Keratinocyte (primary cell): ENCODE measurements at regions not wholly inside any gene's neighbourhood (a gene's known extent, or its start where the extent isn't known, plus 50 kb on each side); places are given as distances from the start of the nearest gene placed in this dataset.

Source experiments
- DNase-seq: peaks from one replicate; pipeline ENCODE4 v3.0.0-alpha.2; 2011; ENCODE audit warnings: low read depth, missing footprints, low spot score
- FAIRE-seq: peaks from 2 replicates; lab custom pipeline; 2011; peaks lifted over from hg19 to GRCh38; lab: Jason Lieb, UNC
- H2AFZ ChIP-seq: 2 replicates; pipeline ENCODE4 v1.6.0; 2012; ENCODE audit warnings: low read length, control low read depth, inconsistent platforms; ENCODE audit not compliant: control insufficient read depth
- H3K27ac ChIP-seq: 2 replicates; pipeline ENCODE4 v1.5.1; 2011; ENCODE audit warnings: low read length; ENCODE audit not compliant: control insufficient read depth, insufficient read depth
- H3K27me3 ChIP-seq: 3 replicates; pipeline ENCODE4 v1.6.0; 2011; ENCODE audit warnings: low read length; ENCODE audit not compliant: control insufficient read depth, insufficient read depth; ENCODE audit errors: extremely low read depth
- H3K36me3 ChIP-seq, 2 experiments: 2 replicates in 1 of 2; 3 replicates in 1 of 2; pipeline ENCODE4 v1.5.1; 2011; ENCODE audit warnings: low read length in 2 of 2, mild to moderate bottlenecking in 1 of 2; ENCODE audit not compliant: control insufficient read depth in 2 of 2, insufficient read depth in 2 of 2; ENCODE audit errors: extremely low read depth in 1 of 2
- H3K4me1 ChIP-seq: 3 replicates; pipeline ENCODE4 v1.5.1; 2011; ENCODE audit warnings: low read length; ENCODE audit not compliant: control insufficient read depth, insufficient read depth; ENCODE audit errors: extremely low read depth
- H3K4me2 ChIP-seq: 3 replicates; pipeline ENCODE4 v1.6.0; 2011; ENCODE audit warnings: low read depth, low read length; ENCODE audit not compliant: control insufficient read depth, insufficient read depth; ENCODE audit errors: extremely low read depth
- H3K4me3 ChIP-seq, 3 experiments: fragments of 200-600 bp in 1 of 3; sonication (generic) in 1 of 3; 2 replicates in 2 of 3; 3 replicates in 1 of 3; pipeline ENCODE4 v1.5.1; 2011 to 2016; ENCODE audit warnings: low read length in 3 of 3, mild to moderate bottlenecking in 3 of 3, control low read depth in 2 of 3, inconsistent platforms in 1 of 3, low read depth in 1 of 3, mixed read lengths in 1 of 3, mixed run types in 1 of 3, moderate library complexity in 1 of 3; ENCODE audit not compliant: control insufficient read depth in 2 of 3, insufficient read depth in 2 of 3; ENCODE audit errors: extremely low read depth in 1 of 3
- H3K79me2 ChIP-seq: 2 replicates; pipeline ENCODE4 v1.6.0; 2012; ENCODE audit warnings: low read length; ENCODE audit not compliant: control insufficient read depth, insufficient read depth
- H3K9ac ChIP-seq: 3 replicates; pipeline ENCODE4 v1.6.0; 2011; ENCODE audit warnings: low read length; ENCODE audit not compliant: control insufficient read depth, insufficient read depth; ENCODE audit errors: extremely low read depth
- H3K9me1 ChIP-seq: 3 replicates; pipeline ENCODE4 v1.6.0; 2011; ENCODE audit warnings: low read length; ENCODE audit not compliant: control insufficient read depth, insufficient read depth; ENCODE audit errors: extremely low read depth
- H3K9me3 ChIP-seq: 2 replicates; pipeline ENCODE4 v1.5.1; 2012; ENCODE audit warnings: low read depth, low read length; ENCODE audit not compliant: control insufficient read depth
- H4K20me1 ChIP-seq: 3 replicates; pipeline ENCODE4 v1.6.0; 2011; ENCODE audit warnings: low read length; ENCODE audit not compliant: control insufficient read depth, insufficient read depth; ENCODE audit errors: extremely low read depth
- CTCF ChIP-seq, 3 experiments: IDR thresholded peaks in 1 of 3; conservative IDR thresholded peaks in 1 of 3; optimal IDR thresholded peaks in 1 of 3; 2 replicates in 2 of 3; 3 replicates in 1 of 3; pipeline versions ENCODE3 to v1.5.1; 2011; ENCODE audit warnings: low read length in 3 of 3, mild to moderate bottlenecking in 3 of 3, moderate library complexity in 2 of 3, control low read depth in 1 of 3, inconsistent platforms in 1 of 3; ENCODE audit not compliant: insufficient read depth in 2 of 3; ENCODE audit errors: extremely low read depth in 1 of 3
- EZH2 ChIP-seq: IDR thresholded peaks from one replicate; pipeline ENCODE4 v1.6.1; 2012; ENCODE audit warnings: inconsistent platforms, mild to moderate bottlenecking, low read length, moderate library complexity
- dilution Hi-C: fragments of 300-500 bp; cut with MboI; formaldehyde crosslinking; loops from one replicate; pipeline ENCODE4 v1.7.0; 2020; ENCODE audit warnings: low sequenced_read_pairs; ENCODE audit not compliant: extremely low pct_ligation_motif_present

DNA sequence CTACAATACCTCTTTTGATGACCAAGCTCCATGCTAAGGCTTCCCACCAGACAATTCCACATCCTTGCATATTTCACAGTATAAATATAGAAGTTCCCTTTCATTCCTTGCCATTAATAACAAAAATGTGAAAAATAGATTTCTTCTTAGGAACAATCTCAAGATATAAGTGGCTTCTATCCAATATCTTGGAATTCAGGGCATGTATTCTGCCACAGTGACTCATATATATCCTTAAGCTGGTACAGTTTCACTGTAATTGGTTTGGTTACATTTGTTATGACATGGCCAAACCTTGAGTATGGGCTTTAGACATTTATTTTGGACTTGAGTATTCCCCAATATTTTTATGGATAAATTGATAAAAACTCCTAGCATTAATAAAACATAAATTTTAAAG is 181.7 kb upstream of the DDX53 start:
- no peak overlapping the region for H2AFZ ChIP-seq
- no peak overlapping the region for H3K4me3 ChIP-seq
- H3K79me2 ChIP-seq: no peaks in the 10 kb centered on the region
- H4K20me1 ChIP-seq: no peaks in the 10 kb centered on the region
- dilution Hi-C loops: no loop called here
- FAIRE-seq (no peak), DNase-seq (no peak)
- H3K9me1 ChIP-seq: no peaks in the 10 kb centered on the region
- TF ChIP-seq EZH2 (no peak), CTCF (optimal IDR thresholded peaks at IDR 0.05 in 1 of 3, IDR thresholded peaks at IDR 0.05 in 1 of 3, conservative IDR thresholded peaks at IDR 0.05 in 1 of 3; ENCODE audit: extremely low read depth in 1 of 3, insufficient read depth in 2 of 3, low read length in 3 of 3) (no peak)
- no peaks in the 10 kb centered on the region for H3K36me3 ChIP-seq
- no peak overlapping the region for H3K9ac ChIP-seq
- no peak overlapping the region for H3K4me2 ChIP-seq
- H3K27me3 ChIP-seq: no peaks in the 10 kb centered on the region
- H3K9me3 ChIP-seq: no peaks in the 10 kb centered on the region
- H3K27ac ChIP-seq: no peak overlapping the region
- no peaks in the 10 kb centered on the region for H3K4me1 ChIP-seq

GRCh38 chrX:22855693-22856092 is 144.1 kb upstream of the DDX53 start:
- H2AFZ ChIP-seq: no peak overlapping the region
- no peaks in the 10 kb centered on the region for H3K27me3 ChIP-seq
- H4K20me1 ChIP-seq: no peaks in the 10 kb centered on the region
- no peaks in the 10 kb centered on the region for H3K9me1 ChIP-seq
- H3K79me2 ChIP-seq: no peaks in the 10 kb centered on the region
- no peaks in the 10 kb centered on the region for H3K9me3 ChIP-seq
- TF ChIP-seq CTCF (optimal IDR thresholded peaks at IDR 0.05 in 1 of 3, IDR thresholded peaks at IDR 0.05 in 1 of 3, conservative IDR thresholded peaks at IDR 0.05 in 1 of 3; ENCODE audit: extremely low read depth in 1 of 3, insufficient read depth in 2 of 3, low read length in 3 of 3) (no peak), EZH2 (no peak)
- H3K36me3 ChIP-seq: no peaks in the 10 kb centered on the region
- no peak overlapping the region for H3K4me2 ChIP-seq
- H3K27ac ChIP-seq: no peak overlapping the region
- H3K4me1 ChIP-seq: no peaks in the 10 kb centered on the region
- no peak overlapping the region for H3K4me3 ChIP-seq
- FAIRE-seq (no peak), DNase-seq (no peak)
- no peak overlapping the region for H3K9ac ChIP-seq
- dilution Hi-C loops: no loop called here
